AG09319 (cell line): ENCODE measurements at regions not wholly inside any gene's neighbourhood (a gene's known extent, or its start where the extent isn't known, plus 50 kb on each side); places are given as distances from the start of the nearest gene placed in this dataset.
A peak's percentile ranks its signal among the peaks of the same experiment; 100 is the strongest.
"Not testable (repeated sequence)": the region's sequence is repeated elsewhere in the genome, so short reads cannot be mapped to it uniquely, and the experiment has no call there.

Source experiments
- DNase-seq: peaks from one replicate; pipeline ENCODE4 v3.0.0-alpha.2; 2010; ENCODE audit warnings: low read depth; ENCODE audit errors: extremely low read depth
- TF ChIP-seq, protein P1 (sequence below): IDR thresholded peaks from 2 replicates; pipeline ENCODE4 v1.5.1; 2011; ENCODE audit warnings: low read depth, mild to moderate bottlenecking, inconsistent platforms, low read length, moderate library complexity

DNA sequence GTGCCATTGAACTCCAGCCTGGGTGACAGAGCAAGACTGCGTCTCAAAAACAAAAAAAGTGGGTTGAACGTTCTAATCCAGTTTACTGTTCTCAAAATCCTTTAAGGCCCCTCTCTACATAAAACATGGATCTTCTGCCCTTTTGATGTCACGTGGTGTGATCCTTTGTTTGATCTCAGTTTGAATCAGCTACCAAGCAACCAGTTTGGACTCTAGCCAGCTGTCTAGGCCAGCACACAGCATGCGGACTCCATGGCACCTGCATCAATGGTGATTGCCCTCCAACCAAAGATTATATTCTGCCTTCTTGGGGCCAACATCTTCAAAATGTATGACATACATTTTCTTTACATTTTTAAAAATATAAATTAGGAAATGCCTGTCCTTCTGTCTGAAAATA, 365.4 kb downstream of the NDFIP2 start:
- no peak for DNase-seq
- TF ChIP-seq, protein P1, sequence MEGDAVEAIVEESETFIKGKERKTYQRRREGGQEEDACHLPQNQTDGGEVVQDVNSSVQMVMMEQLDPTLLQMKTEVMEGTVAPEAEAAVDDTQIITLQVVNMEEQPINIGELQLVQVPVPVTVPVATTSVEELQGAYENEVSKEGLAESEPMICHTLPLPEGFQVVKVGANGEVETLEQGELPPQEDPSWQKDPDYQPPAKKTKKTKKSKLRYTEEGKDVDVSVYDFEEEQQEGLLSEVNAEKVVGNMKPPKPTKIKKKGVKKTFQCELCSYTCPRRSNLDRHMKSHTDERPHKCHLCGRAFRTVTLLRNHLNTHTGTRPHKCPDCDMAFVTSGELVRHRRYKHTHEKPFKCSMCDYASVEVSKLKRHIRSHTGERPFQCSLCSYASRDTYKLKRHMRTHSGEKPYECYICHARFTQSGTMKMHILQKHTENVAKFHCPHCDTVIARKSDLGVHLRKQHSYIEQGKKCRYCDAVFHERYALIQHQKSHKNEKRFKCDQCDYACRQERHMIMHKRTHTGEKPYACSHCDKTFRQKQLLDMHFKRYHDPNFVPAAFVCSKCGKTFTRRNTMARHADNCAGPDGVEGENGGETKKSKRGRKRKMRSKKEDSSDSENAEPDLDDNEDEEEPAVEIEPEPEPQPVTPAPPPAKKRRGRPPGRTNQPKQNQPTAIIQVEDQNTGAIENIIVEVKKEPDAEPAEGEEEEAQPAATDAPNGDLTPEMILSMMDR = no peak

DNA sequence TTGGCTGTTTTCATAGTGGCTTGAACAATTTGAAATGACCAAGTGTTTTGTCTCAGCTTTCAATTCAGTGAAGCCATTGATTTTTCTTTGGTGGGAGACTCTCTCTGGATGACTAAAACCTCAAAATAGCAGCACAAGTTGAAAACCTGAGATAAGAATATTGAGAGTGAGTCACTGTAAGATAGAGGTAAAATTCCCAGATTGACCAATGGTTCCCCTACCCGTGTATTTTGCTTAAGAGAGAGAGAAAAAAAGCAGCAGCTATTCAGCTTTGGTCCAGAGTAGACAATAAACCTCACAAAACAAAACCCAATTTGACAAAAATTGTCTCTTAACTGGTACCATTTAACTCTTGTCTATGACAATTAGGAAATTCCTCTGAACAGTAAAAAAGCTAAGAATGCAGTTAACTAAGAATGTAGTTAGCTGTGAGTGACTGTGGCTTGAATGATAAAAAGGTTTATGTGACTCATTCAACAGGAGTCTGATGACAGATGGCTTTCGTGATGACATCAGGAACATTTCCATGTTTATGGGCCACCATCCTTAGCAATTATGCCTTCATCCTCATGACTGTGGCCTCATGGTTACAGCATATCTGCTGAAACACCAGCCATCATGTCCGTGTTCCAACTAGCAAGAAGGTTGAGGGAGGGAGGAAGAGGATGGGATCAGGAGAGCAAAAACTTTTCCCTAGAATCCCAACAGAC, 356.9 kb downstream of the NDFIP2 start:
- TF ChIP-seq, protein P1 = no peak
- DNase-seq = no peak

DNA sequence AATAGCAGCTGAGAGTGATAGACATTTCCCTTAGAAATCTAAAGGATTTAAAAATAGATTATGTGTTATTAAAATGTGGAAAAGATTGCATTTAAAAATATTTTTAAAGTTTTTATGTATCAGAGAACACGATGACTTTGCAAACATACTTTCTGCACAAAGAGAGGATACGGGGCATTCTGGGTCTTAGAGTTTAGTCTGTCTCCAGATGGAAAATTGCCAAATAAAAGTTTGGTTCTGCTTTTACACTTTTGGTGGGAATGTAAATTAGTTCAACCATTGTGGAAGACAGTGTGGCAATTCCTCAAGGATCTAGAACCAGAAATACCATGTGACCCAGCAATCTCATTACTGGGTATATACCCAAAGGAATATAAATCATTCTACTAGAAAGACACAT, 355.2 kb downstream of the NDFIP2 start:
- not testable (repeated sequence) for DNase-seq

DNA sequence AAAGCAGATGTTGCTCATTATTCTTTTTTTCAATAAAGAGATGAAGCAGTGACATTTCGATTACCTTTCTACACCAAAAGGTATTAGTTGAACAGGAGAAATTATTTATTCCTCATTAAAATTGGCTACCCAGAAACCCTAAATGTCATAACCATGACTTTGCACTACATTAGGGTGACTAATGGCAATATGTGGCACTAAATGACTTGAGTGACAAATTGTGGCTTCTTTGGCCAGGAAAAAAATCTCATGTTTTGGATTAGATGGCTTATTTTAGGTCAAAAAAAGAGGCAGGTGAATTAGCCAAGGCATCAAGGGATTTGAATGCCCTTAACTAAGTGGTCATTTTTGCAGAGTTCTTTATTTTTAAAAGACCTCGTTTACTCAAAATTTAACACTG, 353.9 kb downstream of the NDFIP2 start:
- TF ChIP-seq, protein P1 = no peak
- DNase-seq = no peak

DNA sequence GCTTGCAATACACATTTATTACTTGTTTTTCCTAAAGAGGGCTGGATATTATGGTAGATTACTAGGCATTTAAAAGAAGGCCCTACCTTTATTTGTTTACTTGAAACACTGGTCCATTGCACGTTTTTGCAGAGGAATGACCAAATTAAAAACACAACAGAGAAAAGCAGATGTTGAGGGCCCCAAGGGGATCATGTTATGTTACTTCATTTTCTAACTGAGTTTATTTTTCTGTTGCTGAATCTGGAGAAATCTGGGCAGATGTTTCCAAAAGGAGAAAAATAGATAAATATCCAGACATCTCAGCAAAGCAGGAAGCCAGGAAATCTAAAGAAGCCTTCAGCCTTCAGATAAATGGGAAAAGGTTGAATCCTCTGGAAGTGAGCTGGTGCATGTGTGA, 353.0 kb downstream of the NDFIP2 start:
- DNase-seq = peak; percentile 2
- TF ChIP-seq, protein P1 = no peak

DNA sequence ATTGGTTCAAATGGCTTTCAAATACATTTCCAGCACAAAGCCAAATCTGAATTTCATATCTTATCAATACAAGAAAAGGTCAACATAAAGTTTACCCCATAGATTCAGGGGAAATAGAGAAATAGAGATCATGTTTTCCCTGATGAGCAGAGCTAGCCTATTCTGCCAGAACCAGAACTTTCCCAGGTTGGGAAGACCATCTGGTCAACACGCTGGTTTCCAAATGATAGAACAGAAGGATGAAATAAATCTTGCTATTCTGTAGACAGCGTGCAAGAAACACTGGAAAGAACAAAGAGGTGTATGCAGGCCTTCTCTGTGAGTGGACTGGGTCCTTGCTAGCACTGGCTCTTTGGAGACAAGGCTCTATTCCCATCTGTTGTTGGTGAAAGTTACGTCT, 350.6 kb downstream of the NDFIP2 start:
- TF ChIP-seq, protein P1 = no peak
- no peak for DNase-seq

DNA sequence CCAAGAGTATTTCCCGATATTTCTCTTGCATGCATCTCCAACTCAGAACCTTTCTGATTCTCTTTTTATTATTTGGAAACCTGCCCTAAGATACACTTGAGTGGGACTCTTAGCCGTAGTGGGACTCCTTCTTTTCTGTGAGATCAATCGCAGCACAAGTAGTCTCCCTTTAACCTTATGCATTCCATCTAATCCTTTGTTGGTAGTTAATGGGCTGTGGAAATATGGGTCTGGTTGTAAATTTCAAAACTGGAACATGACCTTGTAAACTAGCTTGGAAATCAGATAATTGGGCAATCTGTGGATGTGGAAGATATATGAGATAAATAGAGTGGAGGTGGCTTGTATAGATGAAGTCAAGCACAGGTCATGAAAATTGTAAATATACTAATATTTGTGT, 350.0 kb downstream of the NDFIP2 start:
- TF ChIP-seq, protein P1 = no peak
- DNase-seq = no peak

DNA sequence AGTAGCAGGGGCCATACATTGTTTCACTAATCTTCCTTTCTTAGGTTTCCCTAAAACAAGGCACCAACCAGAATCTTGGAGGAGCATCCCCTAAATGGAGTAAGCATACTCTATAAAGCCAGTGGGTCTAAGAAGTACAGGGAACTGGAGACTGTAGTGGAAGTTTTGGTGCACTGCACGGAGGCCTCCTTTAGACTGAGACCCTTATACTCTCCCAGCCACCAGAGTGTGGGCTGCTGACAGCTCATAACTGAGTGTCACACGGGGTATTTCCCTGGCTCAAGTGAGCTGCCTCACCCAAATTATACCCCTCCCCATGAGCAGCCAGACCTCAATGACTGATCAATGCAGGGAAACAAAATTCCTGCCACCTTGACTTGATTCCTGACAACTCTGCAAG, 349.5 kb downstream of the NDFIP2 start:
- TF ChIP-seq, protein P1 = no peak

More for the DNA sequence above, 349.5 kb downstream of the NDFIP2 start:
- no peak for DNase-seq
